CD4-positive, alpha-beta memory T cell (primary cell): ENCODE measurements at regions not wholly inside any gene's neighbourhood (a gene's known extent, or its start where the extent isn't known, plus 50 kb on each side); places are given as distances from the start of the nearest gene placed in this dataset.
"Not testable (repeated sequence)": the region's sequence is repeated elsewhere in the genome, so short reads cannot be mapped to it uniquely, and the experiment has no call there.

ENCODE experiments used
- CTCF ChIA-PET: fragments of 350-600 bp; sonication (Branson Sonifier 250); formaldehyde crosslinking; loops from one replicate; lab custom pipeline; 2021; ENCODE audit warnings: inconsistent platforms; ENCODE audit not compliant: partially characterized antibody; lab: Charles Lee
- POLR2A ChIA-PET: fragments of 350-600 bp; sonication (Branson Sonifier 250); formaldehyde crosslinking; loops from one replicate; lab custom pipeline; 2021; ENCODE audit not compliant: partially characterized antibody; lab: Charles Lee
- DNase-seq, 5 donors: peaks; one replicate each; pipeline versions ENCODE4 v3.0.0 to v3.0.0-alpha.2; 2020 to 2022; ENCODE audit warnings: mixed read lengths in 1 of 5
- H3K27ac ChIP-seq: one replicate; pipeline ENCODE4 v1.7.0; 2013; ENCODE audit warnings: low read depth, low read length
- H3K27me3 ChIP-seq: 2 replicates; pipeline ENCODE4 v1.7.0; 2013; ENCODE audit warnings: mild to moderate bottlenecking, low read length, moderate library complexity; ENCODE audit not compliant: insufficient read depth
- H3K36me3 ChIP-seq: 2 replicates; pipeline ENCODE4 v1.7.0; 2013; ENCODE audit warnings: mild to moderate bottlenecking, low read length, moderate library complexity; ENCODE audit not compliant: insufficient read depth
- H3K4me1 ChIP-seq: 2 replicates; pipeline ENCODE4 v1.7.0; 2013; ENCODE audit warnings: mild to moderate bottlenecking, low read length, moderate library complexity; ENCODE audit not compliant: insufficient read depth
- H3K4me3 ChIP-seq, 2 donors: one replicate each; pipeline ENCODE4 v1.7.0; 2013; ENCODE audit warnings: low read length in 2 of 2, mild to moderate bottlenecking in 1 of 2
- H3K9me3 ChIP-seq, 2 donors: one replicate each; pipeline ENCODE4 v1.7.0; 2013; ENCODE audit warnings: low read length in 2 of 2, control low read depth in 1 of 2; ENCODE audit not compliant: control insufficient read depth in 1 of 2
- H3K27ac Mint-ChIP-seq, 7 donors: one replicate each; pipeline ENCODE4 v1.8.0; 2020 to 2021; ENCODE audit warnings: mixed read lengths in 7 of 7, mild to moderate bottlenecking in 6 of 7, inconsistent platforms in 3 of 7, moderate library complexity in 3 of 7
- H3K27me3 Mint-ChIP-seq, 2 donors: one replicate each; pipeline ENCODE4 v1.8.0; 2020 to 2021; ENCODE audit warnings: mixed read lengths in 2 of 2
- H3K36me3 Mint-ChIP-seq, 2 donors: one replicate each; pipeline ENCODE4 v1.8.0; 2020 to 2021; ENCODE audit warnings: mixed read lengths in 2 of 2, inconsistent platforms in 1 of 2, mild to moderate bottlenecking in 1 of 2
- H3K4me1 Mint-ChIP-seq, 4 donors: one replicate each; pipeline ENCODE4 v1.8.0; 2020 to 2021; ENCODE audit warnings: mixed read lengths in 4 of 4, mild to moderate bottlenecking in 1 of 4
- H3K4me3 Mint-ChIP-seq, 8 donors: one replicate each; pipeline ENCODE4 v1.8.0; 2020 to 2021; ENCODE audit warnings: mixed read lengths in 8 of 8, mild to moderate bottlenecking in 7 of 8, moderate library complexity in 6 of 8, inconsistent platforms in 3 of 8
- H3K9me3 Mint-ChIP-seq, 8 donors: one replicate each; pipeline ENCODE4 v1.8.0; 2020 to 2021; ENCODE audit warnings: mixed read lengths in 8 of 8, mild to moderate bottlenecking in 5 of 8, inconsistent platforms in 3 of 8, moderate library complexity in 1 of 8
- intact Hi-C: fragments of 100-400 bp; cut with micrococcal nuclease; formaldehyde crosslinking; loops from one replicate; pipeline ENCODE4 v1.15.1; 2023

DNA sequence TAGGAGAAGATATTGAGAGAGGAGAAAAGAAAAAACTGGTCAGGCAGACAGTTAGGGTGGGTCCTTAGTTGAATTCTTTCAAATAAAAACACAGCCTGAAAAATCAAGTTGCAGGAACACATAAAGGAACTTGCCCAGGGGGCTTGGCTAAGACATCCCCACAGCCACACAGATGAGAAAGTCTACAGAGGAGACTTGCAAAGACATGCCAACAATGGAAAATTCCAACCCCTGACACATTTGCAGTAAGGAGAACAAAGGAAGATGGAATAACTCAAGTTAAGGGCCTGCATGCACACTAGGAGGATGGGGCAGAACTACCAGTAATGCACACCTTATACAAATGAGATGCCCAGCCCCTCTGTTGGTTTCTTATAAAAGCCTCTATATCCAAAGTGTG is 197.6 kb downstream of the CPXCR1 start:
- no peak overlapping the region for H3K4me3 ChIP-seq
- H3K9me3 ChIP-seq, result no peaks in the 10 kb centered on the region
- H3K27me3 Mint-ChIP-seq, result no peaks in the 10 kb centered on the region
- ChIA-PET POLR2A (no interaction called here), CTCF (no interaction called here)
- no peaks in the 10 kb centered on the region for H3K4me1 ChIP-seq
- H3K4me1 Mint-ChIP-seq, result no peaks in the 10 kb centered on the region
- intact Hi-C loops, result no loop called here
- no peaks in the 10 kb centered on the region for H3K36me3 Mint-ChIP-seq
- H3K9me3 Mint-ChIP-seq, result peaks cover 0 to 2% (median 0%) of the 10 kb centered on the region in 8 donors
- H3K4me3 Mint-ChIP-seq, result no peak overlapping the region
- no peak overlapping the region for H3K27ac Mint-ChIP-seq
- no peaks in the 10 kb centered on the region for H3K36me3 ChIP-seq
- no peak for DNase-seq
- H3K27ac ChIP-seq, result no peak overlapping the region
- H3K27me3 ChIP-seq, result no peaks in the 10 kb centered on the region

DNA sequence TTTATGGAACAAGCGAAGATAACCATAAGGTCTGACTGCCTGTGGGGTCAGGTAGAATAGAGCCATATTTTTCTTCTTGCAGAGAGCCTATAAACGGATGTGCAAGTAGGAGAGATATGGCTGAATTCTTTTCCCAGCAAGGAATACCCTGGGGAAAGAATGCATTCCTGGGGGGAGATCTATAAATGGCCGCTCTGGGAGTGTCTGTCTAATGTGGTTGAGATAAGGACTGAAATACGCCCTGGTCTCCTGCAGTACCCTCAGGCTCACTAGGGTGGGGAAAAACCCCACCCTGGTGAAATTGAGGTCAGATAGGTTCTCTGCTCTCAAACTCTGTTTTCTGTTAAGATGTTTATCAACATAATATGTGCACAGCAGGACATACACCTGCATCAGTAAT is 209.0 kb downstream of the CPXCR1 start:
- H3K9me3 ChIP-seq, POLR2A ChIA-PET, CTCF ChIA-PET, H3K36me3 Mint-ChIP-seq, H3K4me3 Mint-ChIP-seq, H3K27me3 ChIP-seq, H3K36me3 ChIP-seq, H3K27me3 Mint-ChIP-seq, H3K4me1 ChIP-seq, H3K27ac ChIP-seq, H3K4me1 Mint-ChIP-seq, intact Hi-C loops, H3K4me3 ChIP-seq, H3K27ac Mint-ChIP-seq, DNase-seq: not testable (repeated sequence)
- peaks cover 0 to 19% (median 12%) of the 10 kb centered on the region in 8 donors for H3K9me3 Mint-ChIP-seq

DNA sequence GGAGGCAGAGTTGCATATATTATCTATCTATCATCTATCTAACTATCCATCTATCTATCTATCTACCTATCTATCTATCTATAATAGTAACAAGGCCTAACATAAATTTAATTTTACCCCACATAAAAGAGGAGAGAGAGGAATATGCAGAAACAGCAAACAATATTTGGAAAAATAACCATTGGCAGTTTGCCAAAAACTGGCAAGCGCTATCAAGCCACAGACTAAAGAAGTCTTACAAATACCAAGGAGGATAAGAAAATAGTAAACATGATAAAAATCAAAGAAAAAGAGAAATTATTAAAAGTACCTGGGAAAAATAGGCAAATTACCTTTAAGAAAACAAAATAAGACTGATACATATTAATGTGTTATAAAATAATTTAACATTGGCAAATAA is 230.8 kb downstream of the CPXCR1 start:
- no peak overlapping the region for H3K27ac Mint-ChIP-seq
- no peak for DNase-seq
- intact Hi-C loops, result no loop called here

DNA sequence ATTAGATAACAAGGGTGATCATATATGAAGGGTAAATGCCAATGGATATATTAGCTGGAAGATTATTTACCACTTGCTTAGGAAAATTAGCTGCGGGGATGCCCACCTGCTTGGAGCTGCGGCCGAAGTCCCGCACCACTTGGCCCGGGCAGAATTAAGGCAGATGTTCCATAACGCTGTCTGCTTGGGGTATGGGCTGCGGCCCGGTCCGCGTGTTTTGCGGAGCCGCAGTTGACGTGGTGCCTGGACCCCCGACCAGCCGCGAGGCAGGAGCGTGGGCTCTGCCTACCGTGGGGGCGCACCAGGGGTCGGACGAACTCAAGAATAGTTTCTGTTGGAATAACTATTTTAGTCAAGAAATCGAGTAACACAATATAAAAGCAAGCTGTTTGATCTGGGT is 235.2 kb downstream of the CPXCR1 start:
- Mint-ChIP-seq H3K4me3 (no peak overlapping the region), H3K27ac (no peak overlapping the region), H3K36me3 (no peaks in the 10 kb centered on the region), H3K9me3 (peaks cover 0 to 4% (median 0%) of the 10 kb centered on the region in 8 donors), H3K4me1 (no peaks in the 10 kb centered on the region), H3K27me3 (no peaks in the 10 kb centered on the region)
- H3K4me1 ChIP-seq, result no peaks in the 10 kb centered on the region
- no peak for DNase-seq
- ChIA-PET CTCF (no interaction called here), POLR2A (no interaction called here)
- H3K27ac ChIP-seq, result no peak overlapping the region
- H3K36me3 ChIP-seq, result no peaks in the 10 kb centered on the region
- intact Hi-C loops, result no loop called here
- H3K9me3 ChIP-seq, result no peaks in the 10 kb centered on the region
- no peaks in the 10 kb centered on the region for H3K27me3 ChIP-seq
- H3K4me3 ChIP-seq, result no peak overlapping the region

More for the DNA sequence above, 230.8 kb downstream of the CPXCR1 start:
- Mint-ChIP-seq H3K36me3 (no peaks in the 10 kb centered on the region), H3K9me3 (peaks cover 0 to 4% (median 0%) of the 10 kb centered on the region in 8 donors), H3K4me1 (no peaks in the 10 kb centered on the region), H3K4me3 (no peak overlapping the region), H3K27me3 (no peaks in the 10 kb centered on the region)
- no peaks in the 10 kb centered on the region for H3K36me3 ChIP-seq
- H3K4me1 ChIP-seq, result no peaks in the 10 kb centered on the region
- POLR2A ChIA-PET, result no interaction called here
- CTCF ChIA-PET, result no interaction called here
- H3K4me3 ChIP-seq, result no peak overlapping the region
- H3K9me3 ChIP-seq, result no peaks in the 10 kb centered on the region
- H3K27me3 ChIP-seq, result no peaks in the 10 kb centered on the region
- H3K27ac ChIP-seq, result no peak overlapping the region

DNA sequence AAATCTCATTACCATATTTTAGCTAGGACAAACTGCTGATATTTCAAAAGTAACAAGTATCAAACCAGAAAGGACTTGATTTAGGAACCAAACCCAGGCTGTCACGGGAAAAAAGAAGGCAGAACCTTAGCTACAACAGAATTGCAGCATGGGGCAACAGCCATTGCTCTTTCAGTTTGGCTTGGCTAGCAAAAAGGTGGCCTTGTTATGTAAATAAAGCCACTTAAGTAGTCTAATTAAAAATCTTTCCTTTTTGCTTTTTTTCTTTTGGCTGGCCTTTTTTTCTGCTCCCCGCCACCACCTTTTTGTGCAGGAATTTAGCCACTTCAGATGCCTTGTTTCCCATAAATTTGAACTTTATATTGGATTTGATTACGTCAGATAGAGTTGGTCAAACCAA is 235.9 kb downstream of the CPXCR1 start:
- no peak for DNase-seq
- Mint-ChIP-seq H3K4me1 (no peaks in the 10 kb centered on the region), H3K27me3 (no peaks in the 10 kb centered on the region), H3K27ac (no peak overlapping the region), H3K9me3 (peaks cover 0 to 4% (median 0%) of the 10 kb centered on the region in 8 donors), H3K4me3 (no peak overlapping the region), H3K36me3 (no peaks in the 10 kb centered on the region)
- no peaks in the 10 kb centered on the region for H3K27me3 ChIP-seq
- ChIA-PET POLR2A (no interaction called here), CTCF (no interaction called here)
- H3K36me3 ChIP-seq, result no peaks in the 10 kb centered on the region
- H3K4me3 ChIP-seq, result no peak overlapping the region
- no peak overlapping the region for H3K27ac ChIP-seq
- intact Hi-C loops, result no loop called here
- H3K9me3 ChIP-seq, result no peaks in the 10 kb centered on the region
- no peaks in the 10 kb centered on the region for H3K4me1 ChIP-seq

DNA sequence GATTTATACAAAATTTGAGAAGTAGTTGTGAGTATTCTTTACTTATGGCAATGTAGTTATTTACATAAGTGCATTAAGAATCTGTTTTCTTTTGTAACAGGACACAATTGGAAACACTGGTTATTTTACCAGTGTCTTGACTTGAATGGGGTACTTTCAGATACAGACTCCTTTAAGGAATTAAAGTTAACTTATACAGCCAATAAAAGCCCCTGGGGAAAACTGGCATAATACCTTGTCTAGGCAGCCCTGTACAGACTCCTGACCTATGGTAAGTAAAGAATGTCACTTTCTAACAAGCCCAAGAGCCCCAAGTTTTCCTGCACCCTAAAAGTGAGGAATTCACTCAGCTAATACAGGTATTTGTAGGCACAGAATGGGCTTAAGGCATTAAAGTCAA is 241.8 kb downstream of the CPXCR1 start:
- peaks cover 0 to 5% (median 0%) of the 10 kb centered on the region in 8 donors for H3K9me3 Mint-ChIP-seq
- no peak for DNase-seq
- no peak overlapping the region for H3K27ac Mint-ChIP-seq
- no peaks in the 10 kb centered on the region for H3K36me3 ChIP-seq
- H3K4me3 ChIP-seq, result no peak overlapping the region
- H3K27ac ChIP-seq, result no peak overlapping the region
- ChIA-PET POLR2A (no interaction called here), CTCF (no interaction called here)
- H3K27me3 Mint-ChIP-seq, result no peaks in the 10 kb centered on the region
- H3K9me3 ChIP-seq, result no peaks in the 10 kb centered on the region
- H3K4me1 Mint-ChIP-seq, result no peaks in the 10 kb centered on the region
- H3K4me1 ChIP-seq, result no peaks in the 10 kb centered on the region
- no peaks in the 10 kb centered on the region for H3K27me3 ChIP-seq
- no peak overlapping the region for H3K4me3 Mint-ChIP-seq
- intact Hi-C loops, result no loop called here
- H3K36me3 Mint-ChIP-seq, result no peaks in the 10 kb centered on the region

DNA sequence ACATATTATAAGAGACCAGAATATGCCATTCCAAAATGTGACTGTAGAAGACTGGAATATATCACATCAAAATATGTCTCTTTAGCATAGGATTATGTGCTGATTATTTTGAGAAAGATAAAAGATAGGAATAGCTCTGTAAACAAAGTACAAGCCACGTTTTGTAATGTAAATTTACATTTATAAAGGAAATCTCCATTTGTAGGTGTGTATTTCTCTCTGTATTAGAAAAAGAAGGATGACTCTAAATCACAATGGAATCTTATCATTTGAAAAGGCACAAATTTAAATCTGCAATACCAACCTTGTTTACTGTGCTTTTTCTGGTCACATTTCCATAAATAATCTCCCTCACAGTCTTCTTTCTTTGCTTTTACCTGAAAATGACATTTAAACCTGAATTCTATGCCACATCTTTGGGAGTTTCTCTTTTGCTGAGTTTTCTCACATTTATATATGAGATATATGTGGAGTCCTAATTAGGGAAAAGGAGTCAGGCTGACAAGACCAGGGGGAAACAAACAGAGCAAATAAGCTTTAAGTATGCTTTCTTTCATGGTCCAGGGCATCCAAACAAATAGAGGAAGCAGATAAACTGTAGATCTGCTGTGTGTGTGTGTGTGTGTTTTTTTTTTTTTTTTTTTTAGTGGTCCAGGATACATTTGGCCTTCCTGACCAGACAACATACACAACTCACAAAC is 244.0 kb downstream of the CPXCR1 start:
- no peak overlapping the region for H3K4me3 Mint-ChIP-seq
- CTCF ChIA-PET, result no interaction called here
- Histone ChIP-seq H3K9me3 (no peaks in the 10 kb centered on the region), H3K36me3 (no peaks in the 10 kb centered on the region), H3K27me3 (no peaks in the 10 kb centered on the region), H3K4me3 (no peak overlapping the region), H3K27ac (no peak overlapping the region), H3K4me1 (no peaks in the 10 kb centered on the region)
- H3K4me1 Mint-ChIP-seq, result no peaks in the 10 kb centered on the region
- intact Hi-C loops, result no loop called here
- DNase-seq, result no peak
- POLR2A ChIA-PET, result no interaction called here
- H3K27me3 Mint-ChIP-seq, result no peaks in the 10 kb centered on the region
- no peak overlapping the region for H3K27ac Mint-ChIP-seq
- no peaks in the 10 kb centered on the region for H3K36me3 Mint-ChIP-seq
- H3K9me3 Mint-ChIP-seq, result peaks cover 0 to 5% (median 0%) of the 10 kb centered on the region in 8 donors
